G401 (cell line): ENCODE measurements at regions not wholly inside any gene's neighbourhood (a gene's known extent, or its start where the extent isn't known, plus 50 kb on each side); places are given as distances from the start of the nearest gene placed in this dataset.
A peak's percentile ranks its signal among the peaks of the same experiment; 100 is the strongest.

Experiments used
- DNase-seq: peaks from one replicate; pipeline ENCODE4 v3.0.0-alpha.2; 2015; ENCODE audit warnings: low spot score
- in situ Hi-C: cut with HindIII; loops from 2 replicates; pipeline ENCODE4 v1.10.0; 2016; ENCODE audit warnings: low sequenced_read_pairs, mixed read lengths

- no peak for DNase-seq
- in situ Hi-C loops: no loop called here
Measured at GRCh38 chr1:116259663-116260062, 113.4 kb upstream of the ATP1A1 start.

DNA sequence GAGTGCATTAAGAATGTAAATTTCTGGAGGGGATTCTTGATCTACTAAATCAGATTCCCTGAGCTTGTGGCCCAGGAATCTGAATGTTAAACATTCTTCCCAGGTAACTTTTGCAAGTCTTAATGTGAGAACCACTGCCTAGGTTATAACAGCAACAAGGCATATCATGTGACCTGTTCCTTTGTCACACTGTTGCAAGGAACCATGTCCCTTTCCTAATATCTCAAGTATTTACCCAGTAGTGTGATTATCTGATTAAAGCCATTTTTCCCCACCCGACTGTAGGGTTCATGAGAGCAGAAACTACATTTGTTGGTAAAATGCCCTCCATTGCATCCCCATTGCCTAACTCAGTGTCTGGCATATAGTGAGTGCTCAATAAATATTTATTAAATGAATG lies 112.9 kb upstream of the ATP1A1 start:
- no peak for DNase-seq
- in situ Hi-C loops: no loop called here

DNA sequence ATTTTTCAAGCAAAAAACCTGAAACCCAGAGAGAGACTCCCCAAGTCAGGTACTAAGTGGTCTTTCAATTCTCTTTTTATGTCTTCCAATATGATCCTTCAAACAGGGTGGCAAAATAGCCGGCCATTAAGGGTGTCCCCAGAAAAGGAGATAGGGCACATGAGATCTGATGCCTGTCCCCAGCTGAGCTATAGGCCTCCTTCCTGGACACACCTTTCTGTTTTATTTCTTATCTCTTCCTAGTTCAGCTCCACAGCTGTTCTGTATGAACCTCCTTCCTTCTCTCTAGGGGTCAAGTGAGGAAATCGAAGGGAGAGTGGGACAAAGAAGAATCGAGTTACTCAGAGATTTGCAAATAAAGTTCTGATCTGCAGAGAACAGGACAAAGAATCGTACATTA lies 112.4 kb upstream of the ATP1A1 start:
- DNase-seq: no peak
- in situ Hi-C loops: no loop called here

DNA sequence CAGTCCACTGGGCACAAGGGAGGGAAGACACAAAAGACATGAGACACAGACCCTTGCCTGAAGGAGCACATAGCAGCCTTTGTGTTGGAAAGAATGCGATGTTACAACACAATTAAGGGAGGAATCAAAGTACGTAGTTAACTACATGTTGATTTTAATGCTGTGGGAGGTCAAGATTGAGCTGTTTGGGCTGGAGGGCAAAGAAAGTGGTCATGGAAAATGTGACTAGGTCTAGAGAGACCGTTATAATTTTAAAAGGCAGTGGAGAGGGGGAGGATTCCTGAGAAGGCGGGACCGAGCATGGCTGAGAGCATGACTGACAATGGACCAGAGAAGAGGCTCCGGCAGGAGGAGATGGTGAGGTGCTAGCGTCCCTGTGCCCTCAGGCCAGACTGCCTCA lies 111.8 kb upstream of the ATP1A1 start:
- no peak for DNase-seq
- in situ Hi-C loops: no loop called here

- in situ Hi-C loops: no loop called here
Measured at GRCh38 chr1:116262207-116262994, 110.6 kb upstream of the ATP1A1 start.

DNA sequence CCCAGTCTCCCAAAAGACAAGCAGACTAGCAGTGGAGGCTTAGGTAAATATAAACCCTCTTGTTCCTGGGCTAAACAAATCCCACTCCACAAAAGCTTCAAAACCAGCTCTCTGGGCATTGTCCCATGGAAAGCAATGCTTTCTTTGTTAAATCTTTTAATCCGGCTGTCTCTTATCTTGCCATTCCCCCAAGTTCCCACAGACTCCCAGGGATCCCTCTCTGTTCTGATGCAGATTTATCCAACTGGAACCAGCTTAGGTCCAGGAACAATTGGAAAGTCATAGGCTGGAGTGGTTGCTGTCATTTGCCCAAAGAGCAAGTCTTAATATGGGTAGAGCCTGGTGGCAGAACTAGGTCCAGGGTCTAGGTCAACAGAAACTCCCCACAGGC lies 110.1 kb upstream of the ATP1A1 start:
- in situ Hi-C loops: no loop called here
- DNase-seq: no peak

More at GRCh38 chr1:116262207-116262994, 110.6 kb upstream of the ATP1A1 start:
- no peak for DNase-seq

DNA sequence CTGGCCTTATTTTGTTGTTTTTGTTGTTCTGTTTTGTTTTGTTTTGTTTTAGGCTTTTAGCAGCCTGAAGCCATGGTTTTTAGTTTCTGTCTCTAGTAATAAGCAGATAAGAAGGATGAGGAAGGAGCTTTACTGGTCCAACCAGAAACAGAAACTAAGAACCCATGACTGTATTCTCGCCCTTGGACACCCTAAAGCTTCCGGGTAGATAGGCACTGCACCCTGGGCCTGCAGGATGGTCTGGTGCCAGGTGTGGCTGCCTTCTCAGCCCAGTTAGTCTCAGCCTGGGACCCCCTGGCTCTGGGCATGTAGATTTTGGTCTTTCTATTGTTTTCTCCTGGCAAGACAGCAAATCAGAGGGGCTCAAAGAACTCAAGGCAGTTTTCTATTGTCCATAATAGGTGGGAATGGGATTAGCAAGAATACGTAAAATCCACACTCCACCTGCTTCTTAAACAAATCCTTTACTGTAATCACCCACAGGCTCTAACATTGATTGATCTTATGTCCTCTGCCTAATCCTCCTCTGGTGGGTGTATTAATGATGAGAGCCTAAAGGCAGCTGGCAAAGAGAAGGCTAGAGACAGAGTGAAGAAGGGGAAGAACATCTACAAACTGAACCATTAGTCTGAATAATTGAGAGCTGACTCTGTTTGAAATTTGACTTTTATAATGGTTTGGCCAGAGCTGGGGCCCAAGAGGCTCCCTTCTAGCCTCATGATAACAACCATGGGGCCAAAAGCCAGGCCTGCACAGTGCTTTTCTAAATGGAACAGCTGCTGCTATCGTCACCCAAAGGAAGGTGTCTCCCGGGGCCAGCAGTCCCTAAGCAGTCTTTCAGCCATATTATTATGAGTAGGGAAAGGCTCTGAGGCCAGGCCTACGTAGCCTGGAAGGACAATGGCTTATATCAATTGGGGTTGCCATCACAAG lies 106.8 kb upstream of the ATP1A1 start:
- no peak for DNase-seq
- in situ Hi-C loops: no loop called here

- DNase-seq: no peak
- in situ Hi-C loops: no loop called here
Measured at GRCh38 chr1:116266864-116267212, 106.2 kb upstream of the ATP1A1 start.

DNA sequence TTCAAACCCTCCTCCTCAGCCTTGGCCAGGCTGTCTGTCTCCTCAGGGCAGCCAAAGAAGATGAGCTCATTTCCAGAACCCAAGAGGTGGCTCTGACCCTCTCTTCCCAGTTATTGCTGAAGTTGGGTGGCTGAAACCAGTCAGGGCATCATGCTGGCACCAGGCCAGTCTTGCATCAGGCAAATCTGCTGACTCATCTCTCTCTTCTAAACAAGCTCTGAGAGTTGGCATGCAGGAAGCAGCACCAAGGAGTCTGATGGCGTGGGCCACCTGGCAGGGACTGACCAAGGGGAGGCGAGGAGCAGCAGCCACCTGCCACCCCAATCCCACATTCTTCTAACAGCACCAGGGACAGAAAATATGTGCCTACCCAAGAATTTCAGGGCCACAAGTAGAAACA lies 104.8 kb upstream of the ATP1A1 start:
- peak; percentile 87 for DNase-seq
- in situ Hi-C loops: no loop called here

- no peak for DNase-seq
- in situ Hi-C loops: no loop called here
Measured at GRCh38 chr1:116270316-116271057, 102.6 kb upstream of the ATP1A1 start.

DNA sequence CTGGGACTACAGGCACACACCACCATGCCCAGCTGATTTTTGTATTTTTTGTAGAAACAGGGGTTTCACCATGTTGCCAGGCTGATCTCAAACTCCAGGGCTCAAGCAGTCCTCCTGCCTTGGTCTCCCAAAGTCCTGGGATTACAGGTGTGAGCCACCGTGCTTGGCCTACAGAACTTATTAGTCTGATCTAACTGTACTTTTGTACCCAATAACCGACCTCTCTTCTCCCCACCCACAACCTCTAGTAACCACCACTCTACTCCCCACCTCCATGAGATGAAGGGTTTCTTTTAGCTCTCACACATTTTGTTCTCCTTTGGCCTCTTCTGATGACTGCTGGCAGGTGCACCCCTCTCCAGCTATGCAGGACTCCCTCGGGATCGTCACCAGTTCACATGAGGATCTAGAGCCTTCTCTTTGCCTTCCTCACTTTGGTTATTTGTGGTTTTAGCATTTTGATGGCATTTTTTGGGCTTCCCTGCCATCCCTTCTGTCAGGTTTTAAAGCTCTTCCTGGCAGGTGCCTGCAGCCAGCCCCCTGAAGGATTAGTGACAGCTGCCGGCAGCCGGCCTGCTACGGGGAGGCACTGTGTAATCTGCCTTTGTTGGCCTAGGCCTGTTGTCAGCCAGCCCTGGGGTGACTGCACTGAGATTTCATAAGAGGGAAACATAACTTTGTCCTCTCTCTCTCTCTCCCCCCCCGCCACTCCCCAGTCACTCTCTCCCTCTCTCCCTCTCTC lies 99.8 kb upstream of the ATP1A1 start:
- in situ Hi-C loops: no loop called here
- peak; percentile 89 for DNase-seq

DNA sequence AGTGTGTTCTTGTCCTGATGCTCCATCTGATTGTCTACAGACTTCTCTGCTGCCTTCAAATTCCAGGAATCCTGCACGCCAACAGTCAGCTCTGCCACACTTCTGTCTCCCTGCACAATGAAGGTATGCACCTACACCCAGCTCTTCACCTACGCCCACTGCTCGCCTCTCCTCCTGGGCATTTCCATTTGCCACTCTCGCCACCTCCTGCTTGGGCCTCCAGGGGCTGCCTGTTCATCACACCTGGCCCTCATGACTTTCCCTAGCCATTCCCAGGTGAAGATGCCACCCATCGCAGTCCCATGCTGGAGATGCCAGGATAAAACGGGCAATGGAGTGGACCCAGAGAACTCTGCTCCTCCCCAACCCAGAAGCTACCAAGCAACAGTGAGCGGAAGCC lies 96.5 kb upstream of the ATP1A1 start:
- in situ Hi-C loops: no loop called here
- no peak for DNase-seq

DNA sequence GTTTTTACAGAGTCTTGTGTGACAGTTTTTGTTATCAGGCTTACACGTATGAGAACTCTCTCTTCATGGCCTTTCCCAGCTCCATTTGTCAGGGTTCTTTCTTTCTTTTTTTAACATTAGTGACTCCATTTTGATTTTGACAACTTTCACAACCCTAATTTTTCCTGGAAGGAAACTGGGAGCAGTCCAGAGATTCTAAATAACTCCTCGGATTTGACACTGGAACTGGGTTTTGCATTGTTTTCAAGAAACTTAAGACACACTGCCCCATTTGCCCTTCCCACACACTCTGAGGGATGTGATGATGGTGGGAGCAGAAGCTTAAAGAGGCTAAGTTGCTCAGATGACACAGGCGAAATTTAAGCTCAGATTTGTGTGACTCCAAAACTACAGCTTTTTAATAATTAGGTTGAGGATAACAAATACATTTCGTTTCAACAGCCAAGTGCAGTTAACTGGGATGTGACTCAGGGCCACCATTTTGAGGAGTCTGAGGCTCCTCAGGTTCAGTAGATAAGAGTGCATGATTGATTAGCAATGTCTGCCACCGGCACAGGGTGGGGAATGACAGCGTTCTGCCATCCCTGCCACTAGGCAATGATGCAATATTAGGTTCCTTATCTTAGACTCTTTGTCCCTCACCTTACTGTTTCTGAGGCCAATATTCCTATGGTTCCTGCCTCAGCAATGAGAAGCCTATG lies 95.1 kb upstream of the ATP1A1 start:
- DNase-seq: no peak

GRCh38 chr1:116278541-116278866 lies 94.5 kb upstream of the ATP1A1 start:
- DNase-seq: no peak
- in situ Hi-C loops: no loop called here

More for the DNA sequence above, 95.1 kb upstream of the ATP1A1 start:
- in situ Hi-C loops: no loop called here

DNA sequence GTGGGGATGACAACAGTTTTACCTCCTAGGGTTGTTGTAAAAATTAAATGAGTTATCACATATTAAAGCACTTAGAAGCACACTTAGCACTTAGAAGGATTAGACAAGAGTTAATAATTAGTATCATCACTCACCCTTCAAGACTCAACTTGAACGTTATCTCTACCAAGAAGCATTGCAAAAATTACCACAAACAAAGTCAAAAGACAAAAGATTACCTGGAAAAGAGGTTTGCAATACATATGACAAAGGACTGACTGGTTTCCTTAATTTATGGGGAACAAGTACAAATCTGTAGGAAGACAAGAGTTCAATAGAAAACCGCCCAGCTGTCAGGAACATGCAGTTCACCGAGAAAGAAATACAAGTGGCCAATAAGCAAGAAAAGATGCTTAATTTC lies 93.3 kb upstream of the ATP1A1 start:
- in situ Hi-C loops: no loop called here
- no peak for DNase-seq

DNA sequence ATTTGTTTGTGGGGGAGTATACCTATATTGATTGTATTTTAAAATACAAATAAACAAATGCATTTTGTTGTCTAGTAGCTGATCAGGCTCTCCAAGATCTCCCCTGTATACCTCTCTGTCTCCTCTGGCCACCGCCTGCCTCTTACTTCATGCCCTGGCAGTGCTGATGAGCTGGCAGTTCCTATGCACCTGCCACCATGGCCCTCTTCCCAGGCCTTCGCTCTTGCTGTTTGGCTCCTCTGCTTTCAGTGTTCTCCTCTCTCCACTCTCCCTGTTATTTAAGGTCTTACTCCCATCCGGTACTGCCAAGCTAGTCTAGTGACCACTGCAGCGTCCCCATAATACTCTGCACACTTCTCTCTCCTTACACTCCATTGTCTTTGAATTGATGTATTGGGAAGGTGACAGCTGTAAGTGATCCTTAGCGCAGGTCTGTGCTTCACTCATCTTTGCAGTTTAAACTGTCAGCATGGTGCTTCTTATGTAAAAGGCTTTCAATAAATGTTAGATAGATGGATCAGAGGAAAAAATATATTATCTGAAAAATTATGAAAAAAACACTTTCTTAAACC lies 88.1 kb upstream of the ATP1A1 start:
- DNase-seq: peak; percentile 98
- in situ Hi-C loops: no loop called here

- in situ Hi-C loops: no loop called here
- DNase-seq: no peak
Measured at GRCh38 chr1:116286541-116286971, 86.5 kb upstream of the ATP1A1 start.
